Fibroblast of mammary gland (primary cell): ENCODE measurements at regions not wholly inside any gene's neighbourhood (a gene's known extent, or its start where the extent isn't known, plus 50 kb on each side); places are given as distances from the start of the nearest gene placed in this dataset.

Source experiments
- DNase-seq: peaks from one replicate; pipeline ENCODE4 v3.0.0-alpha.2; 2010; ENCODE audit warnings: low read depth
- H3K4me3 ChIP-seq: 2 replicates; pipeline ENCODE4 v1.5.1; 2011; ENCODE audit warnings: low read depth, mild to moderate bottlenecking, low read length, moderate library complexity; ENCODE audit not compliant: control insufficient read depth
- CTCF ChIP-seq: conservative IDR thresholded peaks from 2 replicates; pipeline ENCODE4 v1.5.1; 2011; ENCODE audit warnings: low read depth, low read length, inconsistent platforms; ENCODE audit not compliant: control insufficient read depth, insufficient read depth

DNA sequence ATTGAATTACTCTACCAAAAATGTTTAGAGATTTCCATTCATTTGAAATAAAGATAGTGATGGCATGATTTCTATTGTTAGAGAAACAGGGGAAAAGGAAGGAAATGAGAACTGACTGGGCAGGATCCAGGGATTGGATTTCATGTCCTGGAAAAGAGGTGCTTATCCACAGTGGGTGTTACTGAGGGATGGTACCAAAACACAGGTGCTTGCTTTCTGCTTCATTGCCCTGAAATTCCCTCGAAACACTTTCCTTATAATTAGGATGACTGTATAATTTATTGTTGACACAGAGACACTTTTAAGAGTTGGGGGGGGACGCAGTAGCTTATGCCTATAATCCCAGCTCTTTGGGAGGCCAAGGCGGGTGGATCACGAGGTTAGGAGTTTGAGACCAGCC lies 185.0 kb upstream of the KCNK2 start:
- TF ChIP-seq CTCF = no peak
- H3K4me3 ChIP-seq = no peak overlapping the region
- no peak for DNase-seq

- no peak overlapping the region for H3K4me3 ChIP-seq
- no peak for DNase-seq
- TF ChIP-seq CTCF = no peak
Observed at GRCh38 chr1:214898161-214898560, 184.4 kb upstream of the KCNK2 start.

DNA sequence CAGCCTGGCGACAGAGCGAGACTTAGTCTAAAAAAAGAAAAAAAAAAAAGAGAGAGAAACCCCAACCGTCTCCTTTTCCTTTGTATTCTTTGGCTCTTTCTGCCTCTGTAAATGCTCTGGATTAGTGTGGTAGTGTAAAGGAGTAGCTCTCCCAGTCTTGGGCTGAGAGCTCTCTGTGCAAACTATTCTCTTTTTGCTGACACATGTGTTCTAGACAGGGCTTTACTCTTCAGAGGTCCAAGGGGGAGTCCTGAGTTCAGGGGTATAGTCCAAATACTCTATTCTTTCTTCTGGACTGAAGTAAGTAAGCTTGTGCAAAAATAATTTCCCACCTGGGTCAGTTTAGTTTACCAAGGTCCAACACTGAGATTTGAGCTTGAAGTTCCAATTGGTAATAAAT lies 183.8 kb upstream of the KCNK2 start:
- no peak for TF ChIP-seq CTCF
- DNase-seq = no peak
- H3K4me3 ChIP-seq = no peak overlapping the region

DNA sequence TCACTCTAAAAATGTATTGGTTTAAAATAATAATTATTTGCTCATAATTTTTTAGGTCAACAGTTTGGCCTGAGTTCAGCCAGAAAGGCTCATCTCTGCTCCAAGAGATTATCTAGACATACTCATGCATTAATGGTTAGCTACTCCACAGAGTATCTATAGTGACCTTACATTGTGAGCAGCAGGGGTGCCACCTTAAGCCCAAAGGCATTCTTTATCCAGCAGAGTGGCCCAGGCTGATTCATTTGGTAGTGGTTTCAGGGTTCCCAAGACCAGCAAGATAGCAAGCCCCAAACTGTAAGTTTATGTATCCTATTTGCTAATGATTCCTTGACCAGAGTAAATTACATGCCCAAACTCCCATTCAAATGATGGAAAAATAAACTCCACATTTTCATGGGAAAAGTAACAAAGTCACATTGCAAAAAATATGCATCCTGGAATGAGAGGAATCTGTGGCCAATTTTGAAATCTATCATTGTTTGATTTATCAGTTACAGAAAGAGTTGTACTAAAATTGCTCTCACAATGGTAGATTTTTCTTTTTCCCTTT lies 182.6 kb upstream of the KCNK2 start:
- no peak for TF ChIP-seq CTCF
- DNase-seq = peak; percentile 7
- no peak overlapping the region for H3K4me3 ChIP-seq

DNA sequence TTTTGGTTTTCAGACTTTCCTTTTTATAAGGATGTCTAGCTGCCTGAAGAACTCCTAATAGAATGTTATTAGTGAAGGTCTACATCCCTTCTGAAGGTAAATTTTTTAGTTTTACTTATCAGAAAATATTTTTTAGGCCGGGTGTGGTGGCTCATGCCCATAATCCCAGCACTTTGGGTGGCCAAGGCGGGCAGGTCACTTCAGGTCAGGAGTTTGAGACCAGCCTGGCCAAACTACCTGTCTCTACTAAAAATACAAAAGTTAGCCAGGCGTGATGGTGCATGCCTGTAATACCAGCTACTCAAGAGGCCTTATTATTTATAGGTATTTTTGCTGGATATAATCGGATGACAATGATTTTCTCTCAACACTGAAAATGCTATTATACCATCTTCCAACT lies 181.9 kb upstream of the KCNK2 start:
- TF ChIP-seq CTCF = no peak
- no peak overlapping the region for H3K4me3 ChIP-seq
- DNase-seq = no peak

GRCh38 chr1:214901718-214902117 lies 180.8 kb upstream of the KCNK2 start:
- DNase-seq = peak; percentile 60

More at GRCh38 chr1:214901718-214902117, 180.8 kb upstream of the KCNK2 start:
- no peak for TF ChIP-seq CTCF
- no peak overlapping the region for H3K4me3 ChIP-seq
